Activated T-cell treated with anti-CD3 and anti-CD28 coated beads, Interleukin-2, amount 50 U/mL, for 72 hours (primary cell): ENCODE measurements at regions not wholly inside any gene's neighbourhood (a gene's known extent, or its start where the extent isn't known, plus 50 kb on each side); places are given as distances from the start of the nearest gene placed in this dataset.
"Not testable (repeated sequence)": the region's sequence is repeated elsewhere in the genome, so short reads cannot be mapped to it uniquely, and the experiment has no call there.

ENCODE experiments used
- ATAC-seq, 2 donors: fragments of 150-1000 bp; cut with Tn5 transposase; replicated peaks in 1 of 2; 2 replicates each; pipeline ENCODE4 v1.10.0; 2021; ENCODE audit warnings: moderate library complexity in 2 of 2, mild to moderate bottlenecking in 1 of 2
- DNase-seq, 2 donors: peaks; one replicate each; pipeline ENCODE4 v3.0.0; 2021 to 2022; ENCODE audit warnings: mixed read lengths in 1 of 2
- H3K27ac Mint-ChIP-seq: one replicate; pipeline ENCODE4 v1.8.0; 2022; ENCODE audit warnings: mild to moderate bottlenecking, moderate library complexity, mixed read lengths
- H3K27me3 Mint-ChIP-seq: one replicate; pipeline ENCODE4 v1.8.0; 2022; ENCODE audit warnings: low read depth, mixed read lengths
- H3K36me3 Mint-ChIP-seq, 2 donors: one replicate each; pipeline ENCODE4 v1.8.0; 2022; ENCODE audit warnings: mixed read lengths in 2 of 2, mild to moderate bottlenecking in 1 of 2; ENCODE audit not compliant: insufficient read depth in 2 of 2
- H3K4me1 Mint-ChIP-seq: one replicate; pipeline ENCODE4 v1.8.0; 2022; ENCODE audit warnings: low read depth, mixed read lengths
- H3K4me3 Mint-ChIP-seq, 2 donors: one replicate each; pipeline ENCODE4 v1.8.0; 2022; ENCODE audit warnings: mild to moderate bottlenecking in 2 of 2, mixed read lengths in 2 of 2, moderate library complexity in 2 of 2
- H3K9me3 Mint-ChIP-seq, 2 donors: one replicate each; pipeline ENCODE4 v1.8.0; 2022; ENCODE audit warnings: mixed read lengths in 2 of 2

DNA sequence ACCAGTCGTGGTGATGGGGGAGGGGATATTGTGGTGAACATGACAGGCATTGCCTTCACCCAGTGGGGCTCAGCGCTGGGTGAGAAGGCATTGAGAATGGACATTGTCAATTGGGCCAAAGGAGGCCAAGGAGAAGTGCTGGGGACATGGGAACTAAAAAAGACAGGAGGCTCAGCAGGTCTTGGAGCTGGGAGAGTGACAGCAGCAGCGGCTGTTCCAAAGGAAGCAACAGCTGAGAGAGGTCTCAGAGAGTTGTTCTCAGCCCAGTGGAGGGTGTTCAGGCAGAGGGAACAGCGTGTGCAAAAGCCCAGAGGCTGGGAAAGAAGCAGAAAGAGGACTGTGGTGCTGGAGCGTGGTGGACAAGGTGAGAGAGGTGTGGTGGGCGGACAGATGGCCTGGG, 56.6 kb upstream of the ASNS start:
- H3K4me1 Mint-ChIP-seq, H3K9me3 Mint-ChIP-seq, ATAC-seq, H3K27ac Mint-ChIP-seq, H3K36me3 Mint-ChIP-seq, H3K27me3 Mint-ChIP-seq, DNase-seq: not testable (repeated sequence)
- peak overlapping the region; percentile 70 to 78 for H3K4me3 Mint-ChIP-seq

DNA sequence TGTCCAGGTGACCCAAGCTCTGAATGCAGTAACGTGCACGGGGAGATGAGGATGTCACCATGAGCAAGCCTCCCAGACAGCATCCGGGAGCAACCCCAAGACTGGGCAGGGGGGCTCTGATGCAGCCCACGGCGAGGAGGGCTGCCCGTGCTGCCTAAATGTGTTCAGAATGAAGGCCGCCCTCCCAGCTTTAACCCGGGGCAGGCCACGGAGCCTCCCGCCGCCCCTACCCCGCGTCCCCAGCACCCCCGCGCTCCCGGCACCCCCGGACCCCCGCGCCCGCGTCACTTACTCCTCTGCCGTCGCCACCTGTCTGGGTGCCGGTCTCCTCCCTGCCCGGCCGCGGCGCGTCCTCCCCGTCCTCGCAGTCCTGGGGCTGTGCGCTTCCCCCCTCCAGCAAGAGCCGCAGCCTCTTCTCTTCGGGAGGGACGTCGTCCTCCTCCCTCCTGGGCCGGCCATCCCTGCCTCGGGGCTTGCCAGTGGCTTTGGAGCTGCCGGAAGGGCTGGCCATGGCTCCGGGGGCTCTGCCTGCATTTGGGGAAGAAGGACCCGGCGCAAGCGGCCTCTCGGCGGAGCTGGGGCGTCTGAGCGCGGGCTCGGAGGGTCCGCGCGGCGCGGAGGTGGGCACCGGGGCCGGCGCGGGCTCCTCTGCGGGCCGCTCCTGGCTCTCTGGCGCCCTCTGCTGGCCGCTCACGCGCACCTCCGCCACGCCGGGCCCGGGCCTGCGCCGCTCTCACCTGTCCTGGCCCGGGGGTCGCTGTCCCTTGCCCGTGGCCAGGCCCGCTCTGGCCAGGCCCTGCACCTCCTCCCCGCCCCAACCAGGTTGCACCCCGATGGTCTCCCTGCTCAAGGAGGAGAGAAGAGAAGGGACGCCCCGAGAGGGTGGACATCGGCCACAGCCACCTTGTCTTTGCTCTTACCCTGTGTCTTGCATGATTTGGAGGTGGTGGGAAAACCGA, 55.9 kb upstream of the ASNS start:
- ATAC-seq (peak; percentile 72 to 76), DNase-seq (peak; percentile 78 to 86)
- H3K27me3 Mint-ChIP-seq, H3K27ac Mint-ChIP-seq, H3K9me3 Mint-ChIP-seq, H3K4me1 Mint-ChIP-seq, H3K36me3 Mint-ChIP-seq: not testable (repeated sequence)
- peak overlapping the region; percentile 70 to 78 for H3K4me3 Mint-ChIP-seq
